Fibroblast of the aortic adventitia (primary cell): ENCODE measurements at regions not wholly inside any gene's neighbourhood (a gene's known extent, or its start where the extent isn't known, plus 50 kb on each side); places are given as distances from the start of the nearest gene placed in this dataset.

Source experiments
- DNase-seq: peaks from one replicate; pipeline ENCODE4 v3.0.0-alpha.2; 2010; ENCODE audit warnings: low read depth
- H3K4me3 ChIP-seq: 2 replicates; pipeline ENCODE4 v1.5.1; 2011; ENCODE audit warnings: low read depth, mild to moderate bottlenecking, control low read depth, low read length, moderate library complexity
- CTCF ChIP-seq: IDR thresholded peaks from 2 replicates; pipeline ENCODE4 v1.5.1; 2011; ENCODE audit warnings: mild to moderate bottlenecking, low read length, control low read depth, inconsistent platforms; ENCODE audit not compliant: insufficient read depth

- H3K4me3 ChIP-seq = no peak overlapping the region
- TF ChIP-seq CTCF = no peak
- no peak for DNase-seq
Observed at GRCh38 chr11:45528435-45528834, 137.0 kb downstream of the CHST1 start.

DNA sequence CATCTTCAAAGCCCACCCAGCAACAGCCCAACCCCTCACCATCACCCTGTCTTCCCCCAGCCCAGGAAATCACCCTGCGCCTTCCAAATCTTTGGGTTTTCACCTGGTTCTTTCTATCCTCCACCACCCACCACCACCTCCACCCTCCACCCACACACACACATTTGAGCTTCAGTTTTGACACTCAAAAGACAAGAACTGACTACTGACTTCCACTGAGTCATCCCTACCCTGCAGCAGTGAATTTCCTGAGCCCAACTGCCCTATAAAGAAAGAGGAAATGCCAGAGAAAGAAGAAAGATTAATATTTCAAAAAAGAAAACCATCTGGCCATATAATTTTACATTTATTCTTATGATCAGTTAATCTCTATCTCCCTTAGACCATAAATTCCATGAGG is 137.5 kb downstream of the CHST1 start:
- no peak overlapping the region for H3K4me3 ChIP-seq
- no peak for TF ChIP-seq CTCF
- DNase-seq = no peak

GRCh38 chr11:45525393-45525792 is 140.0 kb downstream of the CHST1 start:
- DNase-seq = no peak
- no peak overlapping the region for H3K4me3 ChIP-seq
- no peak for TF ChIP-seq CTCF

DNA sequence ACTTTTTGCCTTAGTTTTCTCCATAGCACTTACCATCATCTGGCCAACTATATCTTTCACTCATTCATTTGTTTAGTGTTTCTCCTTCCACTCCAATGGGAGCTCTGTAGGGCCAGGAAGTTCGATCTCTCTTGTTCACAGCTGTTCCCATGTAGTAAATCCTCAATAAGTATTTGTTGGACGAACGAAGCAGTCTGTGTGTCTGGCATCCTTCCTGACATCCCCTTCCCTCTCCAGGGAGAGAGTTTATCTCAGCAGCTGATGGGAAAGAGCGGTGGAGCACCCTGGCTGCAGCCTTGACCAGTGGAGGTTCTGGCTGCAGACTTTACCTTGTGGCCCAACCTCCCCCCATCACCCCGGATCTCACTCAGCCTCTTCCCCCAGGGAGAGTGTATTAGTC is 141.7 kb downstream of the CHST1 start:
- TF ChIP-seq CTCF = no peak
- DNase-seq = no peak
- H3K4me3 ChIP-seq = no peak overlapping the region

GRCh38 chr11:45518833-45519535 is 146.4 kb downstream of the CHST1 start:
- DNase-seq = no peak

DNA sequence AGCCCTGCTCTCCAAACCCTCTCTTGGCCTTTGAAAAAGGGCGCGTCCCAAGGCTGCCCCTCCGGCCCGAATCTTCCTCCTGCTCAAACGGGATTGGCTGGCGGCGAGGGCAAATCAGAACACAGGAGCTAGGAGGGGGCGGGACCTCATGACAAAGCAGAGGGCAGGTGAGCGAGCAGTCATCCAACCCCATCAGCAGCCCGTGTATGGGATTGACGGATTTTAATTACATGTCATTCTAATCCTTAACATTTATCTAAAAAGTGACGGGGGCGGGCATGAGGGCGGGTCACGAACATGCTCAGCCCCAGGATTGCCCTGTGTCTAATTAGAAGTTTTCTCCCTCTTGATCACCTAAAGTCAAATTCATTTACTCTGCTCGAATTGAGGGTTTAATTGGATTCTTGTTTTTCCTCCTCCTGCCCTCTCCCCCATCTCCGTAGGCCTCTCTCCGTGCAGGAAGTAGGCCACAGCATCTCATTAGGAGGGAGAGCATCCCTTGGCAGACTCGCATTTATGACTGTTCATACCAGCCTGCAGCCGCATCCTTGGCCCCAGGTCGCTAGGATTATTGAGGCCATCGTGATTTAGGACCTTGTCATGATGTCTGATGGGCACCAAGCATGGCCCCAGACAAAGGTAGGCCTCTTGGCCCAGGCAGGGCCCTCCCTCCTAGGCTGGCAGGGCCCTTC is 147.1 kb downstream of the CHST1 start:
- DNase-seq = no peak
- no peak overlapping the region for H3K4me3 ChIP-seq
- TF ChIP-seq CTCF = no peak

More at GRCh38 chr11:45518833-45519535, 146.4 kb downstream of the CHST1 start:
- H3K4me3 ChIP-seq = no peak overlapping the region
- no peak for TF ChIP-seq CTCF
